Right ventricle myocardium inferior (tissue), 1 donor: ENCODE measurements at regions not wholly inside any gene's neighbourhood (a gene's known extent, or its start where the extent isn't known, plus 50 kb on each side); places are given as distances from the start of the nearest gene placed in this dataset.
A peak's percentile ranks its signal among the peaks of the same experiment; 100 is the strongest.

Experiments
- ATAC-seq: fragments of 200-7000 bp; cut with Tn5 transposase; one replicate; pipeline ENCODE4 v1.9.1; 2020; ENCODE audit warnings: mild to moderate bottlenecking, moderate library complexity
- DNase-seq: peaks from one replicate; pipeline ENCODE4 v3.0.0; 2021; ENCODE audit errors: missing footprints
- intact Hi-C: fragments of 100-400 bp; cut with DNase I; formaldehyde crosslinking; loops from one replicate; pipeline ENCODE4 v1.11.0; 2022
- donor health status: DM: no; HTN: yes; CAD: no; lungs with severe emphysema.

DNA sequence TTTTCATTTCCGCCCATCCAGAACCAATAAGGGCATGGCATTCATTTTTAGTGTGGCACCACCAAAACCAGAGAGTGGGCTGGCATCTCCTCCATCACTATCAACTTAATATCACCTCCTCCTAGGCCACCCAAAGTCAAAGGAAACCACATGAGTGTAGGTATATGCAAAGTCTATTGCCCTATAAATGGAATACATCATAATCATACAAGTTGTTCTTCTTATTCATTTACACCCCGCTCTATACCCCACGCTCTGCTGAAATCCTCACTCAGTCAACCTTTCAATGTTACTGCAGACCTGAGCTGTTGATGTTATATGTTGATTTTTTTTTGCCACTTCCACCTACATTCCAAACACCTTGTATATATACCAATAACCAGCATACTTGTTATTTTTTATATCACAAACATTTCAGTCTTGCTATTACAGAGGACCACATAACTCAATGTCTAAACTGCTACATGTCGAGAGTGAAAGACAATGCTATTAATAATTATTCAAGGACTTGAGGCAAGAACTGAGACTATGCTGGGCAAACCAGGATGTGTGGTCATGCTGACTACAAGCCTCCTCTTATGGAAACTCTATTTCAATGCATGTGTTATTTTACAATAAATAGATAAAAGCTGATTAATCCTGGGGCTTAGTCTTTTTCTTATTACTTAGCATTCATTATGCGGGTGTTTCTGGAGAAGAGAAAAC lies 466.5 kb upstream of the ID2 start:
- intact Hi-C loops, result loop anchor here (5.0 to 10.0 kb wide), 2 partner anchors 71 to 467 kb away; partner anchors contain the start of gene ID2
- ATAC-seq (no peak), DNase-seq (no peak)

DNA sequence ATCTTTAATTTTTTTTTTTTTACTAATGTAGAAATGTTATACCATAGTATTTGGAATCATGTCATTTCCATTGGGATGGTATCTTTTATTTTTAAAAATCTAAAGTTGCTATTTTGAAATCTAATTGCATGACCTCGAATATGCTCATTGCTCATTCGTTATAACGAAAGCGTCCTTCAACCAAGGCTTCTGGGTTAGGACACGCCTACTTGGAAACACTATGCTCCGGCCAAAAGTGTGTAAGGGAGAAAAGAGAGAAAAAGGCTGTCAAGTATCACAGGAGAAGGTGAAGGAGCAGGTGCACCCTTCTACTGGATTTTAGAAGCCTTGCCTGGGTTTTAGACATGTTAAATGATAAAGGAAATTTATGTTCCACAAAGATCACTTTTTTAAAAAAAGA lies 465.9 kb upstream of the ID2 start:
- intact Hi-C loops, result loop anchor here (5.0 to 10.0 kb wide), 2 partner anchors 71 to 466 kb away; partner anchors contain the start of gene ID2
- DNase-seq, result no peak
- ATAC-seq, result no peak

DNA sequence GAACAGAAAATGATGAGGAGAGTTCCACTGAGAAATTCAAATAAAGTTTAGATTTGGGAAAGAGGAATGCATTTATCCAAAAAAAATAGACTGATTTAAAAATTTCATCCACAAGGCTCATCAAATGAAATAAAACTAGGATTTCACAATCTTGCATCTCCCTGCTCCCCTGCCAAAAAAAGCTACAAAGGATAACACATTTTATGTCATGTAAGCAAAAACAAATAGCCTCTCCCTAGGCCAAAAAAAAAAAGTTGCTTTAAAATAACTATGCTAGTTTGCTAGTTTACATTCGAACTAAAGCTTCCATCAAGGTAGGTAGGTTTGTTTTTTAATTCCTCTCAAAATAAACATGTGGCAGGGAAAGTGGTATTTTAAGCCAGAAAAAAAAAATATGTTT lies 465.5 kb upstream of the ID2 start:
- intact Hi-C loops, result loop anchor here (5.0 to 10.0 kb wide), 2 partner anchors 72 to 466 kb away; partner anchors contain the start of gene ID2
- no peak for DNase-seq
- ATAC-seq, result no peak

GRCh38 chr2:8217468-8218030 lies 464.3 kb upstream of the ID2 start:
- no peak for ATAC-seq
- intact Hi-C loops, result loop anchor here (5.0 to 10.0 kb wide), 2 partner anchors 73 to 465 kb away; partner anchors contain the start of gene ID2
- DNase-seq, result no peak

GRCh38 chr2:8219096-8219495 lies 462.8 kb upstream of the ID2 start:
- intact Hi-C loops, result loop anchor here (5.0 to 10.0 kb wide), 2 partner anchors 74 to 463 kb away; partner anchors contain the start of gene ID2
- DNase-seq (no peak), ATAC-seq (no peak)

- ATAC-seq (peak; percentile 91), DNase-seq (peak; percentile 75)
- intact Hi-C loops, result loop anchor here (5.0 to 10.0 kb wide), 2 partner anchors 75 to 463 kb away; partner anchors contain the start of gene ID2
Observed at GRCh38 chr2:8219631-8220355, 462.1 kb upstream of the ID2 start.

DNA sequence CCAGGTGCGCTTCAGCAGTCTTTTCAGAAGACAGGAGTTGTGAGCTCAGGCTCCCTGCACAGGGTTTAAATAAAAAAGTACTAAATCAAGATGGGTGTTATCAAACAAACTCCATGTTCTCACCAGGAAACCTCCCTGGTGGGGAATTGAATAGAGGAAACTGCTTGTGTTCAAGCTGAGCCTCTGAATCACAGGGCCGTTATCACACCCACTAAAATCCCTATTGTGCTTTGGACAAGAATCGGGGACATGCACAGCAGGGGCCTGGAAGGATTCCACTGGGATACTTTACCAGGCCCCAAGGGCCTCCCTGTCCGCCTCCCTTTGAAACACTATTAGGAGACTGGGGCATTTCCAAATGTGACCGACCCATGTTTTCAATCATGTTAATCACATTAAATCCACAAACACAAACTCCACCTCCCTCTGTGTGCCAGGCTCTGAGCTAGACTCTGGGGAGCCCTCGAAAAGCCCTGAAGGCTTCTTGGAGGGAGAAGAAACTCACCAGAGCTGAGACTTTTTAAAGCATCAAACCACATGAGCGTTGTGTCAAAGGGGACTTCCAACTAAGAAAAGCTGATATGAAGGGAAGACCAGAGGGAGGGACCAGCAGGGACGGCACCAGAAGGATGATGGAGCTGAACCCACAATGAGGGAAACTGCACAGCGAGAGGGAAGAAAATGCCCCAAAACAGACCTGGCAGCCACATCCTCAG lies 458.7 kb upstream of the ID2 start:
- intact Hi-C loops, result no loop called here

GRCh38 chr2:8223695-8224346 lies 458.0 kb upstream of the ID2 start:
- ATAC-seq (no peak), DNase-seq (no peak)
- intact Hi-C loops, result no loop called here

More for the DNA sequence above, 458.7 kb upstream of the ID2 start:
- no peak for ATAC-seq
- no peak for DNase-seq

- ATAC-seq, result no peak
- no peak for DNase-seq
- intact Hi-C loops, result no loop called here
Observed at GRCh38 chr2:8224347-8225190, 457.3 kb upstream of the ID2 start.

DNA sequence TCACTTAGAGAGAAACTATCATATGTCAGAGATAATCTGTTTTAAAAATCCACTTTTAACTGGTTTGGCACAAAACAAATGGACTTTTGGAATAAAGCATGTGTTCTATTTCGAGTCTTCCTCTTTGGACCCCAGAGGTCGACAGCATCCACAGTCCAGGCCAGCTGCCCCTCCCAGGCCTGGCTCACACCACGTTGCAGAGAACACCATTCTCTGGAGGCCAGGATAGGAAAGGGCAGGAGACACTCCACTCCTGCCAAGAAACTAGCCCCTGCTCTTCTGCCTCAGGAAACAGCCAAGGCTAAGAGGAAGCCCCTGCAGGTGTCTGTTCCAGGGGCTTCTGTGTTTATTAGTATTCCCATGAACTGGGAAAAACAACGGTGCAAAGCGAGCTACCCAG lies 456.6 kb upstream of the ID2 start:
- intact Hi-C loops, result no loop called here
- DNase-seq (no peak), ATAC-seq (peak; percentile 77)

DNA sequence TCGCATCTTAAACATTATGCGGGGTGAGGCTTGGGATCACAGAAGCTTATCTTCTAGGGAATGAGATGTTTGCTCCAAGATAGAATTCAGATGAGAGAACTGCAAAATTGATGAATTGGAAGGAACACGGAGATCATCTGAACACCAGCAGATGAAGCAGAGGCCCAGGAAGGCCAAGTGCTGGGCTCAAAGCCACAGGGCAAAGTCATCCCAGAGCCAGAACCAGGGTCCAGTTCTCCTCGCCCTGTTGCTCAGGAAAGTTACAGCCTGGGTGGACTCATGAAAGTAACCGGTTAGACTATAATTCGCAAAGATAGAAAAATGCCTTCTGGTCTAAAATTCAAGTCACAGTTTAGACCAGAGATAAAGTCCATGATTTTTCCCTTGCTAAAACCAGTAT lies 456.1 kb upstream of the ID2 start:
- DNase-seq, result no peak
- intact Hi-C loops, result no loop called here
- ATAC-seq, result no peak

- ATAC-seq, result peak; percentile 82
- peak; percentile 80 for DNase-seq
- intact Hi-C loops, result no loop called here
Observed at GRCh38 chr2:8229546-8229986, 452.3 kb upstream of the ID2 start.

DNA sequence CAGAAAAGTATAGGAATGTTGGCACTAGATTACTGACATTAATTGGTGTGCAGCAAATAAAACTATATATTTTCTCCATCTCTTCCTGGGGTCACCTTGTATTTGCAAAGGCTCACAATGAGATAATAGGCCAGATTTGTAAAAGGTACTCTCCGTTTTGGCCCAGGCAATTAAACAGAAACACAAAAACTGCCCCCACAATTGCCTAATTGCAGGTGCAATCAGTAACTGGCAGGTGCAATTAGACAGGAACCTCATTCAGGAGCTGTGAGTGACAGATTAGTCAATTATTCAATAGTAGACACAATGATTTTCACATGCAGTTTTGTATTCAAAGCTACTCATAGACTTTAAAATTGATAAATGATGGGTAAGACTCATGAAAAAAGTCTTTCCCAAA lies 451.4 kb upstream of the ID2 start:
- DNase-seq (no peak), ATAC-seq (no peak)
- intact Hi-C loops, result loop anchor here (5.0 kb wide), 1 partner anchor 452 kb away; the partner anchor contains the start of gene ID2

- intact Hi-C loops, result loop anchor here (5.0 kb wide), 1 partner anchor 450 kb away; the partner anchor contains the start of gene ID2
- ATAC-seq (no peak), DNase-seq (no peak)
Observed at GRCh38 chr2:8231902-8232301, 450.0 kb upstream of the ID2 start.

GRCh38 chr2:8232871-8233270 lies 449.0 kb upstream of the ID2 start:
- DNase-seq (no peak), ATAC-seq (no peak)
- intact Hi-C loops, result loop anchor here (5.0 kb wide), 1 partner anchor 449 kb away; the partner anchor contains the start of gene ID2

DNA sequence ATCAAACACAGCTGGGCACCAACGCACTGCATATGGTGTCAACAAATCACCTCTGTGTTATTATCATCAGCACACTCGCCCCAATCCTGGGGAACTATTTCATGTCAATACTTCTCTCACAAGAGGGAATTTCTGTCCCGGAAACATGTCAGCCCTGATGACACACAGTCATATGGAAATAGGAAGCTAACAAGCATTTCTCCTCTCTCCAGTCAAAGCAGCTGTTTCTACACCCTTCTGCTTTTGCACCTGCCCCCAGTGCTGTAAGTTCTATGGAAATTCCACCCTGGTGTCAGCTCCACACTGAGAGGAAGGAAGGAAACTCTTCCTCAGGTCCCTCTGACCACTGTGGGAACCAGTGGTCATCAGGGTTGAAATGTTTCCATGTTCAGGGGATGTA lies 447.6 kb upstream of the ID2 start:
- ATAC-seq, result peak; percentile 28
- no peak for DNase-seq
- intact Hi-C loops, result loop anchor here (5.0 kb wide), 1 partner anchor 448 kb away; the partner anchor contains the start of gene ID2

- ATAC-seq (no peak), DNase-seq (no peak)
- intact Hi-C loops, result loop anchor here (5.0 kb wide), 1 partner anchor 447 kb away; the partner anchor contains the start of gene ID2
Observed at GRCh38 chr2:8234757-8235374, 447.0 kb upstream of the ID2 start.
